ENCODE measurements at regions not wholly inside any gene's neighbourhood (a gene's known extent, or its start where the extent isn't known, plus 50 kb on each side); places are given as distances from the start of the nearest gene placed in this dataset.
"Not testable (repeated sequence)": the region's sequence is repeated elsewhere in the genome, so short reads cannot be mapped to it uniquely, and the experiment has no call there.

GRCh38 chr5:1654786-1655495 is 131.2 kb upstream of the LPCAT1 start:
- Histone ChIP-seq H3K4me3 (ENCODE audit: low read length) (no peak overlapping the region), H2AFZ (ENCODE audit: low read length) (no peak overlapping the region), H3F3A (ENCODE audit: insufficient read depth, low read length) (no peaks in the 10 kb centered on the region), H3K9me2 (replicated peaks; ENCODE audit: insufficient read depth, low read length) (no peaks in the 10 kb centered on the region), H3K9me3 (replicated peaks; ENCODE audit: insufficient read depth, low read length) (no peaks in the 10 kb centered on the region), H3K36me3 (replicated peaks; ENCODE audit: insufficient read depth, low read length) (no peaks in the 10 kb centered on the region), H4K20me1 (ENCODE audit: insufficient read depth, low read length) (no peaks in the 10 kb centered on the region), H3K79me2 (ENCODE audit: low read length) (no peaks in the 10 kb centered on the region), H3K27me3 (replicated peaks; ENCODE audit: insufficient read depth, low read length) (peaks cover 68% of the 10 kb centered on the region), H3K27ac (ENCODE audit: low read length) (no peak overlapping the region), H3K4me1 (ENCODE audit: low read length) (peaks cover 8% of the 10 kb centered on the region; the same call in 1 of the 2 replicates), H3K9ac (ENCODE audit: low read length) (no peak overlapping the region), H3K4me2 (ENCODE audit: low read depth, low read length) (no peak overlapping the region)
- no peak for DNase-seq
- no peak for TF ChIP-seq CTCF (IDR thresholded peaks at IDR 0.05; ENCODE audit: low read length)
- no peak for TF ChIP-seq EZH2 (optimal IDR thresholded peaks at IDR 0.05; ENCODE audit: low read depth, low read length)
- no peak for TF ChIP-seq EZH2phosphoT487 (IDR thresholded peaks at IDR 0.05; ENCODE audit: low read length)

GRCh38 chr5:1653698-1654651 is 130.2 kb upstream of the LPCAT1 start:
- not testable (repeated sequence) for H3K36me3 ChIP-seq (replicated peaks; ENCODE audit: insufficient read depth, low read length); H3K9me2 ChIP-seq (replicated peaks; ENCODE audit: insufficient read depth, low read length); H3K27ac ChIP-seq (ENCODE audit: low read length); H3F3A ChIP-seq (ENCODE audit: insufficient read depth, low read length); H3K9ac ChIP-seq (ENCODE audit: low read length); H3K4me1 ChIP-seq (ENCODE audit: low read length); H4K20me1 ChIP-seq (ENCODE audit: insufficient read depth, low read length); DNase-seq; H3K9me3 ChIP-seq (replicated peaks; ENCODE audit: insufficient read depth, low read length); H3K79me2 ChIP-seq (ENCODE audit: low read length)
- Histone ChIP-seq H3K4me2 (ENCODE audit: low read depth, low read length) (peak overlapping the region; percentile 70; the same call in 1 of the 2 replicates), H2AFZ (ENCODE audit: low read length) (0 out of 2 replicates have a peak overlapping the region, but pooled peaks have one; percentile 27), H3K27me3 (replicated peaks; ENCODE audit: insufficient read depth, low read length) (peaks cover 60% of the 10 kb centered on the region), H3K4me3 (ENCODE audit: low read length) (peak overlapping the region; percentile 39; the same call in 1 of the 2 replicates)
- peak; percentile 40 for TF ChIP-seq CTCF (IDR thresholded peaks at IDR 0.05; ENCODE audit: low read length)

- no peak for TF ChIP-seq EZH2phosphoT487 (IDR thresholded peaks at IDR 0.05; ENCODE audit: low read length)
- no peak for TF ChIP-seq CTCF (IDR thresholded peaks at IDR 0.05; ENCODE audit: low read length)
- no peak for TF ChIP-seq EZH2 (optimal IDR thresholded peaks at IDR 0.05; ENCODE audit: low read depth, low read length)
- peak; percentile 50 for DNase-seq
- H2AFZ ChIP-seq (ENCODE audit: low read length), result 0 out of 2 replicates have a peak overlapping the region, but pooled peaks have one; percentile 27
- peaks cover 8% of the 10 kb centered on the region; the same call in 1 of the 2 replicates for H3K4me1 ChIP-seq (ENCODE audit: low read length)
- H3K79me2 ChIP-seq (ENCODE audit: low read length), result no peaks in the 10 kb centered on the region
- H3K9me2 ChIP-seq (replicated peaks; ENCODE audit: insufficient read depth, low read length), result no peaks in the 10 kb centered on the region
- no peak overlapping the region for H3K9ac ChIP-seq (ENCODE audit: low read length)
- no peaks in the 10 kb centered on the region for H3K9me3 ChIP-seq (replicated peaks; ENCODE audit: insufficient read depth, low read length)
- H3K36me3 ChIP-seq (replicated peaks; ENCODE audit: insufficient read depth, low read length), result no peaks in the 10 kb centered on the region
- no peak overlapping the region for H3K27ac ChIP-seq (ENCODE audit: low read length)
- no peaks in the 10 kb centered on the region for H3F3A ChIP-seq (ENCODE audit: insufficient read depth, low read length)
- peak overlapping the region; percentile 70; the same call in 1 of the 2 replicates for H3K4me2 ChIP-seq (ENCODE audit: low read depth, low read length)
- peak overlapping the region; percentile 39; the same call in 1 of the 2 replicates for H3K4me3 ChIP-seq (ENCODE audit: low read length)
- H3K27me3 ChIP-seq (replicated peaks; ENCODE audit: insufficient read depth, low read length), result peaks cover 55% of the 10 kb centered on the region
- H4K20me1 ChIP-seq (ENCODE audit: insufficient read depth, low read length), result no peaks in the 10 kb centered on the region
These were observed 129.3 kb upstream of the LPCAT1 start for GRCh38 chr5:1652873-1653697.
